Thyroid gland (tissue), 4 donors: ENCODE measurements at regions not wholly inside any gene's neighbourhood (a gene's known extent, or its start where the extent isn't known, plus 50 kb on each side); places are given as distances from the start of the nearest gene placed in this dataset.

Experiments
- CTCF ChIP-seq, 6 experiments: fragments of 200-600 bp in 3 of 6; fragments of 450-650 bp in 3 of 6; sonication (generic) in 3 of 6; IDR thresholded peaks; one replicate each; pipeline ENCODE4 v1.5.1; 2016 to 2019; ENCODE audit warnings: antibody characterized with exemption in 6 of 6, mild to moderate bottlenecking in 2 of 6, inconsistent platforms in 1 of 6, moderate library complexity in 1 of 6
- POLR2A ChIP-seq, 2 donors: fragments of 450-650 bp; IDR thresholded peaks; one replicate each; pipeline ENCODE4 v1.6.1; 2017; ENCODE audit warnings: antibody characterized with exemption in 2 of 2, mild to moderate bottlenecking in 2 of 2, moderate library complexity in 1 of 2

GRCh38 chr6:144778056-144778455 lies 492.9 kb downstream of the UTRN start:
- no peak for TF ChIP-seq CTCF (IDR thresholded peaks at IDR 0.05)
- no peak for TF ChIP-seq POLR2A (IDR thresholded peaks at IDR 0.05)
